NCI-H1436 (cell line): ENCODE measurements at regions not wholly inside any gene's neighbourhood (a gene's known extent, or its start where the extent isn't known, plus 50 kb on each side); places are given as distances from the start of the nearest gene placed in this dataset.

Experiments used
- DNase-seq: peaks from one replicate; lab custom pipeline; 2025; lab: John Stamatoyannopoulos, UW

DNA sequence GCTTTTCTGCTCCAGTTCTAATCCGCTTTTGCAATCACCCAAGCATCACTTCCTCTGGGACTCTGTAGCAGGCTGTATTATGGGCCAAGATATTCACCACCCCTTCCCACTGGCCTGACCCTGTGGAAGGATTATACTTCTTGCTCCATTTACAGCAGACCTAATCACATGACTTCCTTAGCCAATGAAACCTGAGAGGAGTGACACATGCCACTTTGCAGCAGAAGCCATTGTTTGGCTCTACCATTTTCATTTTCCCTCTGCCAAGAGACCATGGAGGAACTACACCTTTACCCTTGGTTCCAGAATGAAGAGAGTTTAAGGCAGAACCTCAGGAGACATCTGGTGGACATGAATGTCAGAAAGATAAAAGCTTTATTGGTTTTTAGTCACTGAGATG, 134.9 kb upstream of the HSD17B12 start:
- DNase-seq: no peak

DNA sequence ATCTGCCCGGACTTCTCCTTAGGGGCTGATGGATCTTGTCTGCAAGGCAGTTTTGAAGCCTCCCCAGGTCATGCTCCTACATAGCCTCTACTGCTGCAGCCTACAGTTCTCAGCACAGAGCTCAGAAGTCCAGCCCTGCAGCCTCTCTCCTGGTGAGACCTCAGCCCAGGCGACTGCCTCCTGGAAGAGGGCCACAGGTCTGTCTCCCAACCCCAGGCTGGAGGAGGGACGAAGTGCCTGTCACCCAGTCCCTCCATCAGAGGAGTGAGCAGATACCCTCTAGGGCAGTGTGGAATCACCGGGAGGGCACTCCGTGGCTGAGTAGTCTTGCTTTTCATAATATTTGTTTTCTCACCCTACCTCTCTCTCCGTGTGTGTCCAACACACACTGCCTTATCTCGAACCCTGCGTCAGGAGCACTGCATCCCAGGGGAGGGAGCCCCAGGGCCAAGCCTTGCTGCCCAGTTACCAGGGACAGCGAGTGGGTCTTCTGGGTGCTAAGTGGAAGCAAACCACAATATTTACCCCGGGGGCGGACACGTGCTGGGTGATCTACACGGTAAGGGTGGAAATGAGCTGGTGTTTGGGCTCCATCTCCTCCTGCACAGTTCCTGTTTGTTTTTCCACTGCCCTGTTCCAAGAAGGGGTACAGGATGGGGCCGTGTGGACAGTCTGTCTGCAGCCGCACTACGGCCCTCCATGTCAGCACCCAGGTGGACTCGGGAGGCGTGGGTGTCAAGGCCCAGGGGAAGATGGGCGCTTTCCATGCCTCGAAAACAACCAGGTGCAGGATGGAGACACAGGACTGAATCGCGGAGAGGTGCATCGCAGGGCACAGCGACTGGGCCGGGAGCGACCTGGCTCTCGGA, 133.7 kb upstream of the HSD17B12 start:
- DNase-seq: no peak

DNA sequence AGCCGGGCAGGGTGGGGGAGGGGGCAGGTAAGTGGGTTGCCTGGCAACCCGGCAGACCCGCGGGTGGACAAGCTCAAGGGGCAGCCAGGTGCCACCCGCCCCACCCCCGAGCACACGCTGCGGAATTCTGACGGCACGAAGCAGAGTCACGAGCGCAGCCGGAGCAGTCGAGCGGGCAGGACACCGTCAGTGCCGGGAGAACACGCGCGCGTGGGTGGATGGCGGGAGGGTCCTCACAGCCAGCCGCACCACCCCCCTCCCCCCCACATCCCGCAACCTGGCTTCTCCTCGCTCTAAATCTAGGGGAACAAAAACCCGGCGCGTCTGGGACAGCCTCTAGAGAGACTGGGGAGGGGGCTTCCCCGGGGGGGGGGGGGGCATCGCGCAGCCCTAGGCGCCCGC, 133.1 kb upstream of the HSD17B12 start:
- DNase-seq: peak; percentile 4

DNA sequence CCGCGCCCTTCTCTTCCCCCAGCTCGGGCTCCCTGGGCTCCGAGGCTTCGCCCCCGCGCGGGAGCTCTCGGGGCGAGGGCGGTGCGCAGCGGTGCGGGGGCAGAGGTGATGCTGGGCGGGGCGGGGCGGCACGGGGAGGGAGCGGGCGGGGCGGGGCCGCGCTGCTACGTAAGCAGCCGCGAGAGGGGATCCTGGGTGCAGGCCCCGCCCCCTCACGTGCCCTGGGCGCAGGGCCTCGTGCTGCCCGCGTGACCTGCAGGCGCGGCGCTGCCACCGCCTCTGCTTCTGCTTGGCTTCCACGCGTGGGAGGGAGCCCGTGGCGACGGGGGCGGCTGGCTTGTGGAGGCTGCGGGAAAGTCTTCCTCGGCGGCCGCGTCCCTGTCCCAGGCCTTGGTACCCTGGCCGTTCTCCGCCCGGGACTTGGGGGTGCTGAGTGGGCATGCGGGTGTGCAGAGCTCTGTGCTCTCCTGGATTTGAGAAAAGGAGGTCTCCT, 132.6 kb upstream of the HSD17B12 start:
- peak; percentile 3 for DNase-seq

DNA sequence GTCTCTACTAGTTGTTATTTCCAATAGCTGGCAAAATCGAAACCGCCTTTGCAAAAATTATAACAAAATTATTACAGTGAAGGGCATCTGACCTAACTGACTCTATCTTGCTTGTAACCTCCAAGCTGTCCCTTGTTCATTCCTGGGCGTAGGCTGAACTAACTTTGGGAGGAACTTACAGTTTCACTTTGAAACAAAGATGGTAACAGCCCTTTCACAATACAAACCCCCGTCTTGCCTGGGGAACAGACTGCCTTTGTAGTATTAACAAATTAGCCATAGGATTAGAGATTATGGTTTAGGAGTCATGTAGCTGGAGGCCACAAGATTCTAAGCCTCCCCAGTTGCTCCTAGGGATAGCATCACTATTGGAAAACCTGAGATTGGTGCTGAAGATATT, 131.6 kb upstream of the HSD17B12 start:
- no peak for DNase-seq

DNA sequence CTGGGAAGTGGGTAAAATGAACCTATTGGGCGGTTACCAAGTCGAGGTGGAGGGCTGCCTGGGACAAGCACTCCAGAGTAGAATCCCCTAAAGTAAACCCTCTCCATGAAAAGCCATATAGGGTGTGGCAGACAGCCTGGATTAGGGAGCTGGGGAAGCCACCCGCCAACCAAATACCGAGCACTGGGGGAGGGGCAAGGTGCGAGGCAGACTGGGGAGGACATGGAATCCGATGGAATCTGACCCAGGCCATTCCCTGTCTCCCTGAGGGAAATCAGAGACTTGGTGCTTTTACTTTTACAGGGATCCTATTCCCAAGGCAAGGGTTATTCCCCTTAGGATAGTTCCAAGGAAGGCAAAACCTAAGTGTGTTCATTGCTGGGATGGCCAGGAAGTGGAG, 130.9 kb upstream of the HSD17B12 start:
- DNase-seq: no peak

DNA sequence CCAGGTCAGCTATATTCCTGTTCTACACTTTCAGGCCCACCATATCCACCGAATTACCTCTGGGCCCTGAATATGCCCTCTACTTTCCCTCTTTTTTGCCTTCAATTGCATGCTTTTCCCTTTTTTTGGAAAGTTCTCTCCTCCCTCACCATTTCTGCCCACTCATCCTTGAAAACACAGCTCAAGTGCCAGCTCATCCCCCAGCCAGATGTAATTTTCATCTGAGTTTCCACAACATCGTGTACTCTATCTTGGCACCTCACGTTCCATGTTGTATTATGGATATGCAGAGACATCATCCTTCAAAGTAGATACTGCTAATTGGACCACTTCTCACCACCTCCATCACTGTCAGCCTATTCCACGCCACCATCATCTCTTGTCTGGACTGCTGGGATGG, 129.8 kb upstream of the HSD17B12 start:
- DNase-seq: no peak

DNA sequence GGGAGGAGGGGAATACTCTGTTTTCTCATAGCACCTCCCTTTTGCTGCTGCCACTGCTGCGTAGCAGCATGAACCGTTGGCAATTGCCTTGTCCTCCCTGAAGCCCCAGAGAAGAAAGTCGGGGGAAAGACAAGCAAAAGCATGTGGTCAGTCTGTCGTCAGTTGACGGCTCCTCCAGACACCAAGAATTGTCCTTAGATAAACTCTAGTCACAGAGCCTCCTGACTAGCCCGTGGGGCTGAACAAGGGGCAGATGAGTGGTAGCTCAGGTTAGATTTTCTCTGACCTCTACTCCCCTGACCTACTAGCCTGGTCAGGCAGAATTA, 126.4 kb upstream of the HSD17B12 start:
- DNase-seq: no peak

DNA sequence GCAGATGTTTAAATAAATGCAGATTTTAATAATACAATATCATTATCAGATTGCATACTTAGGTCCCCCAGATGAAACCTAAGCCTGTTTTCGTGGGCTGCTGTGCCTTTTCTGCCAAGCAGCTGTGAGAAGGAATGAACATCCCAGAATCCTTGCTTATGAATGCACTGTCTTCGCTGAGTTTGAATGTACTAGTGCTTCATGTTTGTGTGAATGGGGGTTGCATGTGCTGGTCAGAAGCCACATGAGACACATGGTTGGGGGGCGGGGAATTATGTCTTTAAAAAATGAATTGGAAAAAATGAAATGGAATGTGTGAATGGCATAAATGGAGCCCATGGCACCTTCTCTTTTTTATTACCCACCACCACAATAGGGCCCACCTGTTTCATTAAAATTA, 125.4 kb upstream of the HSD17B12 start:
- no peak for DNase-seq

DNA sequence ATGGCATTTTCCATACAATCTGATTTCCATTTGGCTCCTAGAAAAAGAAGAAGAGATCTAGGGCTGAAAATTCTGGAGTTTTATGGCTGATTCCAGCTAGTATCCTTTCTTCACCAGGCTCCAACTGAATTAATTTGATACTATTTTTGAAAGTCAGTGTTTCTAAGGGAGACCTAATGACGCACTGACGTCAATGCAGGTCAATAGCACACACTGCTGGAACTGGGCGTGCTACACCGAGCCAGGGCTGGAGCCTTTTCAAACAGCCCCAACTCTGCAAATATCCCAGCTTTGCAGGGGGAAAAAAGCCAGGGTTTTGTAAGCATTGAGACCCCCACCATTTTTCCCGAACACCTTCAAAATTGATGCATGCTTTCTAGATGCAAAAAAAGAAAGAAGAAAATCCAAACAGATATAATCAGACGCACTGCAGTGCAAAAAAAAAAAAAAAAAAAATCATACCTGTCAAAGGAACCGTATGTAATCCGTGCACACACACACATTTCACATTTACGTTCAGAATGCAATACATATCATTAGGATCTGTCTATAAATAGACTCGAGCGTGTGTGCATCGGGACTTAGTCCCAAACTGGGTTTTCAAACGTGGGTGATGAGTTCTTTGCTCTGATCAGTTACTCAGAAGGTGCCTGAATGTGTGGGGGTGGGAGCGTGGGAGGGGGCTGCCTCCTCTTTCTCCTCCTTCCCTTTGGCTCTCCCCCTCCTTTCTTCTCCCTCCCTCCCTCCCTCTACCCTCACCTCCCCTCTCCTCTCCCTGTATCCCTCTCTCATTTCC, 124.5 kb upstream of the HSD17B12 start:
- no peak for DNase-seq

DNA sequence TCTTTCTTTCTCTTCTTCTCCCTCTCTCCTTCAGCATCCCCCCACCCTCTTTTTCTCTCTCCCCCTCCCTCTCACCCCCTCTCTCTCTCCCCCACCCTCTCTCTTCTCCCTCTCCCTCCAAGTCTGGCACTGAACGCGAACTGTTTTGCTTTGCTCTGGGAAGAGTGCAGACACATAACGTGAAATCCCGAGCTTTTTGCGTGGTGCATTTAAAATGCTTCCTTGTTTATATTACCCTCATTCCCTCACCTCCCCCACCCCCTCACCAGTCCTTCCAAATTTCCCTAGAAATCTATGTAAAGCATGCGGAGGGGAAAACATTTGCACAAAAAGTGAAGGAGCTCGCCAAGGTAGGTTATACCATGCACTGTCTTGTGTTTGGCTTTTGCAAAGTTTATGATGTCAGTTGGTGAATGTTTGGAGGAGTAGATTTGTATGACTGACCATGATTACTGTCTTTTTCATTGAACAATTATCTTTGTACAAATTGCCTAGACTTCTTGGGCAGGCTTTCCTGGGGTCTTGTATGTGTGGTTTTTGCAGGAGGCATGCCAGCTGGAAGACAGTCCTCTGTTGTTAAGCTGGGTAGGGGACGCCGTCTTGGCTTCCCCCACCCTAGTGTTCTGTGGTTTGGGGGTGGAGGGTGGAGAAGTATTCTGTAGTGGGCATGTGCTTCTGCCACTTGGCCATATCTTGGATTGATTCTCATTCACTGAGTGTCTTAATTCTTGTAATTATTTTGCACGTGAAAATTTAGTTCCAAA, 123.7 kb upstream of the HSD17B12 start:
- no peak for DNase-seq

DNA sequence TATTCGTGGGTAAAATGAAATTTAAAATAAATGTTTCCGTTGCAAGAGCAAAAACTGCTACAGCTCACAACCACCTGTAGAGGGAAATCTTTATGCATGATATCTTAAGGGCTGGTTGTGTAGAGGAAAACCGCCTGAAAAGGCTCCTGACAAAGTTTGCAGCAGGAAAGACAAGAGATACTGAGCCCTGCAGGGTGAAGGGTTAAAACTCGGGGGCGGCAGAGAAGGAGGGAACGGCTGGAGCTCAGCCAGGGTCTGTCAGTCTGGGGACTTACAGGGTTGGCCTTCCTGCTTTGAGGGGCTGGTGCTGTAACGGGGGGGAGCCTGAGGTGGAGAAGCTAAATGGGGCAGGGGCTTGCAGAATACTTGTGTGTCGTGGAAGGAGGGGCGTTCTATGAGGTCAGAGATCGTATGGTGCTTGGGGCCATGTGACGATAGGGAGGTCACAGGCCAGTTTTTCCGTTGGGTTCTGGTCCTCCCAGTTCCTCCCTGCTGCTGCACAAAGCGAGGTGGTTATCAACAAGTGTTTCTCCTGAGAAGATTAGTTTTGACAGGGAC, 122.9 kb upstream of the HSD17B12 start:
- no peak for DNase-seq

DNA sequence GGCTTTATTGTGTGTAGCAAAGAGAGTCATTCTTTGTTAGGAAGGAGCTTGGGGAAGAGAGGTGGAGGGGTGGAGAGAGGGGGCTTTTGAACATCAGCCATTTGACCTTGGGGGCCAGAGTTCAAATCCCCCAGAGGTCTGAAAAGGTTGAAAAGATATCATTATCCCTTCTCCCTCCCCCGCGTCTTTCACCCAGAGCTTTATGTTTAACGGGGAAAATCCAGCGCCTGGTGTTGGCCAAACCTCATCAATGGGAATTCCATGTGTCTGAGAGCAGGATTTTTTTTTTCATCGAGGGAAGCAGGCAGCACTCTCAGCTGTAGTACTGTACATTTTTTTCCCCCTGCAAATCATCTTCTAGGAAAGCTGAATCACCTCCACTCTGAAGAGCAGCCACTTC, 122.4 kb upstream of the HSD17B12 start:
- DNase-seq: no peak

DNA sequence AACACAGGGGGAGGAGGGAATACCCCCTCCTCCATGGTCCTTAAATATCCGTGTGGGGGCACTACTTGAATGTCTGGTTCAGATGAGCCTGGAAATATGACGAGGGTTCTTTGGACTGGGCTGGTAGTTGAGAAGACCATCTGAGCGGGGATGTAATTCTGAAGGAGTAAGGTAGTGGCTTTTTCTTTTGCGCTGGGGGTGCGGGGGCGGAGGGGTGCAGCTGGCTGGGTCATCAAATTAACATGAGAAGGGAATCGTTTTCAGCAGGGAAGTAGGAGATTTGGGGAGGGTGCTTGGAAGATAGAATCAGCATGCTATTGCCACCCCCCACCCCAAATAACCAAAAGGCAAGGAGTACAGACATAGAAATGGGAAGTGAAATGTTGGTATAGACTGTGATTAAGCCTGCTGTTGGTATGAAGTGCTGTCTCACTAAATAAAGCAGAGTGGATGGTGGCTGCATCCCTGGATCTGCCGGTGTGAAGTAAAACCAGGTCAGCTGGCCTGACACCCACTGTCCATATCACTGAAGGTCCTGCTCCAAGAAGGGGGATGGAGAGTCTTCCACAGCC, 121.9 kb upstream of the HSD17B12 start:
- DNase-seq: no peak

DNA sequence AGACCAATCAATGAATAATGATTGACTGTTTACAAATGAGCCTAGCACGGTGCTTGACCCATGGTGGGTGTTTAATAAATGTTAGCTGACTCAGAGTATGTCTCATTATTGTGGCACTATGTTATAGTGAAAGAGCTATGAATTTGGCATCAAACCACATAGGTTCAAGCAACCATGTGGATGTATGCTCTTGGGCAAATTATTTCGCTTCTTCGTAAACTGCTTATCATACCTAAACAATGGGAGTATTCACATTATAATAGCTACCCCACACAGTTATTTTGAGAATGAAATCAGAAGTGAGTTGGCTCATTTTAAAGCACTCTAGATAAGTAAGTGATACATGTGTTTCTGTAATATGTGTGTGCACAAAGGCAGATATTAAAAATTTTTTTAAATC, 118.7 kb upstream of the HSD17B12 start:
- no peak for DNase-seq

DNA sequence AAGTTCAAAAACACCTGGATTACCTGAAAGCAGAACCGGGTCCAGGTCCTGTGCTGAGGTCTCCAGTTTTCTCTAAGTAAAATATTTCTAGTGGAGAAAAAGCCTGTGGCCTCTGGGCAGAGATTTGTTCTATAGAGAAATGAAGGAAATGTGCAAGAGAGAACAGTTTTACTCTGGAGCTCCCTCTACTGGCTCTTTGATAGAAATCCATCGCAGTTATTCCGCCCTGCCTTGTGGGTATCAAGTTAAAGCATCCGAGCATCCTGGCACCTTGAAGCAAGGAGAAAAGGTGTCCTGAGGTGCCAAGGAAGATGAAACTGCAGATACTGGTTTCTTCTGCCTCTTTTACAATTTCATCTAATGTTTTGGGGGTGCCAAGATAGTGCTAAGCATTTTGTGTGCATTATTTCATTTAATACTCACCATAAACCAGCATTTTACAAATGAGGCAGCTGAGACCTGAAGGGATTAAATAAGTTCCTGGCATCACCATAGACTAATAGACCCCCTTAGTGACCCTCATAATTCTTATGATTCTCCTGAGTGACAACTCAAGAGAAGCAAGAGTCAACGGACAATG, 113.1 kb upstream of the HSD17B12 start:
- peak; percentile 40 for DNase-seq

DNA sequence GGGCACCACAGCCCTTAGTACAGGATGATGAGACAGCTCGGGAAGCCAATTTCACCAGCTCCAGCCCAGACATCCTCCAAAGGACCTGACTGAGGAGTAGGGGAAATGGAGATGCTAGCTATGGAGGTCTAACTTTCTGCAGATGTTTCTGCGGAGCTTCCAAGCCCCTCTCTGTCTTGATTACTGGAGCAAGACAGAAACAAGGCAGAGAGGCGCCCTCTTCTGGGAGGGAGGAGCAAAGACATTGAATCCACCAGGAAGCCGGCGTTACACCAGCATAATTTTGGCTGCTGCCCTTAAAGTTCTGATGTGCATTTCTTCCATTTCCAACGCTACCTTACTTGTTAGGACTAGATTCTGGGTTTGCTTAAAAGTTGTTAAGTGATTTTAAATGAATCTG, 107.3 kb upstream of the HSD17B12 start:
- DNase-seq: peak; percentile 33

DNA sequence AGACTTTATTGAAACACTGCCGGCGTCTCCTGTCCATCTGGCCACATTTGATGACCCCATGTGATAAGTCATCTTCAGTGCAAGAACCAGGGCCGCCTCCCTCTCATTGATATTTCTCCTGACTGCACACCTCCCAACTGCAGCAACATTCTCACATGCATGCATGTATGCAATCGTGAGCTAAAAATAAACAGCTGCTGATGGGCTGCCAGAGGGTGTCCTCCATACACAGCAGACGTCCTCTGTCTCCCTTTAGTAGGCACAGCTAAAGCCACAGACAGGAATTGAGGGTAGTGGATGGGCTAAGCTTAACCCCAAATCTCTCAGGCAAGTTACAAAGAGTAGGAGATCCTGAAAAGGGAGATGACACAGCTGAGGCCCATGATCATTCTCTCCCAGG, 106.7 kb upstream of the HSD17B12 start:
- no peak for DNase-seq

DNA sequence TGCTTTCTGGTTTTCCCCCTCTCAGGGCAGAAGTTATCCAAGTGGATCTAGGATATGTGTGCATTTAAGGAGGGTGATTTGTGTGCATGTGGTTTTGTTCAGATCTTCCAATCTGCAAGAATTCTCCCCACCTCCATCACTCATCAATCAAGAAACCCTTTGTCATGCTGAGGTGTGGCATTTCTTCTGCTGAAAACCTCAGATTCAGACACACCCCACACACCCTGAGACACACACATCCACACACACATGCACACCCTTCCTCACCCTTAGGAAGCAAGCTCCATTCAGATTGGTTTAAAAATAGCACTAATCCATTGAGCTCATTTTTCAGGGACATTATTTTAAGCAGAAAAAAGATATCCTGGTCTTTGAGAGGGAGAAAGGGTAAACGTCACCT, 106.1 kb upstream of the HSD17B12 start:
- DNase-seq: no peak

DNA sequence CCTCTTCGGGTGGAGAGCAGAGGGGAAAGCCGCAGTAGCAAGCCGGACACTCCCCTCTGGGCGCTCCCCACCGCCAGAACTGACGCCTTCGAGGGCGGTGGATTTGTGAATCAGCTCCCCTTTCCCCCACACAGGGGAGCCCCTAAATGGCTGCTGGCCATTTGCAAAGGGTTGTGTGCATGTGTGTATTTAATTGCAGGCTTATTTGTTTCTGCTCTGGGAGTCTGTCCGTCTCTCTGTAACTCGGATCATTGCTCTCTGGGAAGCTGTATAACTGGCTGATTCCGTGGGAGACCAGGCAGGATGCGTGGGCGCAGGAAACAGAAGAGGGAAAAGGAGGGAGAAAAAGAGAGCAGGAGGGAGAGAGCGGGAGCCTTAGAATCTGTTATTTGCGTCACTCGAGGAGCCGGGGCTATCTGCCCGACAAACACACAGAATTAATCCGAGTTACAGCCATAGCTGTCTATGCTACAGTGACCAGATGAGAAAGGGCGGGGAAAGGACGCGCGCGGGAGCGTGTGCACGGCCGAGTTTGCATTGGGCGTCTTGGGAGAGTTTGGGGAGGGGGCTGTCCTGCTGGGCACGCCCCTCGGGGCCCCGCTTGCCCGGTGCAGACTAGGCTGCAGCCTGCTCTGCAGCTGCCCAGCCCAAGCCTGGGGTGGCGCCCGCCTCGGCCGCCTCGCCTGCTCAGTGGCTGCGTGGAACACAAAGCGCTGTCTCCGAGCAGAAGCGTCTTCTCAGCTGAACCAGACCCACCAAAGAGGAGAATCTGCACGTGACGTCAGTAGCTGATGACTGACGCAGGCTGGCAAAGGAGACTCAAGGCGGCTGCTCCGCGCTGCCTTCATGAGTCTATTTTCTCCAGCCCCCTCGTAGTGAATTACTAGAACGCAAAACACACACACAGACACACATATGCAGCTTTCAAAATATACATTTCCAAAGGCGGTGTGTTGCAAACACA, 105.3 kb upstream of the HSD17B12 start:
- peak; percentile 20 for DNase-seq
